T-cell (primary cell): ENCODE measurements at regions not wholly inside any gene's neighbourhood (a gene's known extent, or its start where the extent isn't known, plus 50 kb on each side); places are given as distances from the start of the nearest gene placed in this dataset.

Experiments used
- ATAC-seq, 4 experiments: fragments of 200-7000 bp in 3 of 4; fragments of 150-1000 bp in 1 of 4; cut with Tn5 transposase; replicated peaks in 1 of 4; 1 replicate in 3 of 4; 2 replicates in 1 of 4; pipeline ENCODE4 v1.10.0; 2021; ENCODE audit warnings: moderate library complexity in 3 of 4, mild to moderate bottlenecking in 2 of 4, moderate number of reproducible peaks in 1 of 4
- CTCF ChIA-PET, 2 donors: fragments of 300-600 bp; sonication (Branson Sonifier 250); formaldehyde crosslinking; loops; one replicate each; lab custom pipeline; 2022; ENCODE audit warnings: antibody characterized with exemption in 2 of 2; lab: Charles Lee
- POLR2A ChIA-PET, 2 donors: fragments of 300-600 bp; sonication (Branson Sonifier 250); formaldehyde crosslinking; loops; one replicate each; lab custom pipeline; 2022; ENCODE audit warnings: antibody characterized with exemption in 2 of 2; lab: Charles Lee
- DNase-seq, 35 experiments: peaks; one replicate each; pipeline versions ENCODE4 v3.0.0 to v3.0.0-alpha.2; 2013 to 2023
- H3K27ac ChIP-seq: one replicate; pipeline ENCODE4 v1.5.1; 2013; ENCODE audit warnings: low read length
- H3K27me3 ChIP-seq, 2 experiments: replicated peaks in 1 of 2; 1 replicate in 1 of 2; 2 replicates in 1 of 2; pipeline versions ENCODE4 v1.6.1 to v1.7.0; 2013; ENCODE audit warnings: low read length in 1 of 2, mixed read lengths in 1 of 2; ENCODE audit not compliant: control insufficient read depth in 2 of 2, insufficient read depth in 2 of 2; ENCODE audit errors: extremely low read depth in 1 of 2
- H3K36me3 ChIP-seq, 2 donors: 1 replicate in 1 of 2; 2 replicates in 1 of 2; pipeline versions ENCODE4 v1.6.1 to v1.7.0; 2013; ENCODE audit warnings: low read length in 1 of 2; ENCODE audit not compliant: control insufficient read depth in 2 of 2, insufficient read depth in 1 of 2; ENCODE audit errors: extremely low read depth in 1 of 2
- H3K4me1 ChIP-seq, 2 experiments: 1 replicate in 1 of 2; 2 replicates in 1 of 2; pipeline versions ENCODE4 v1.6.1 to v1.7.0; 2013; ENCODE audit warnings: low read length in 2 of 2, mixed read lengths in 1 of 2; ENCODE audit not compliant: insufficient read depth in 2 of 2, control insufficient read depth in 1 of 2; ENCODE audit errors: extremely low read depth in 1 of 2
- H3K4me3 ChIP-seq, 2 donors: 1 replicate in 1 of 2; 2 replicates in 1 of 2; pipeline versions ENCODE4 v1.5.1 to v1.7.0; 2013; ENCODE audit warnings: mild to moderate bottlenecking in 2 of 2, low read length in 1 of 2, moderate library complexity in 1 of 2; ENCODE audit not compliant: control insufficient read depth in 1 of 2; ENCODE audit errors: extremely low read depth in 1 of 2
- H3K9me3 ChIP-seq: 2 replicates; pipeline ENCODE4 v1.7.0; 2013
- H3K27ac Mint-ChIP-seq, 2 donors: one replicate each; pipeline ENCODE4 v1.8.0; 2020 to 2021; ENCODE audit warnings: mild to moderate bottlenecking in 2 of 2, mixed read lengths in 2 of 2
- H3K27me3 Mint-ChIP-seq, 2 donors: one replicate each; pipeline ENCODE4 v1.8.0; 2021 to 2022; ENCODE audit warnings: mixed read lengths in 2 of 2
- H3K36me3 Mint-ChIP-seq: one replicate; pipeline ENCODE4 v1.8.0; 2021; ENCODE audit warnings: mixed read lengths
- H3K4me1 Mint-ChIP-seq, 3 donors: one replicate each; pipeline ENCODE4 v1.8.0; 2020 to 2022; ENCODE audit warnings: mixed read lengths in 3 of 3, mild to moderate bottlenecking in 1 of 3
- H3K4me3 Mint-ChIP-seq, 3 donors: one replicate each; pipeline ENCODE4 v1.8.0; 2020 to 2022; ENCODE audit warnings: mild to moderate bottlenecking in 3 of 3, mixed read lengths in 3 of 3, moderate library complexity in 3 of 3
- H3K9me3 Mint-ChIP-seq, 3 donors: one replicate each; pipeline ENCODE4 v1.8.0; 2020 to 2022; ENCODE audit warnings: mixed read lengths in 3 of 3
- WGBS: methylation state at CpG from one replicate; pipeline ENCODE4 v1.1.5; 2013; ENCODE audit warnings: missing lambda C conversion rate; ENCODE audit not compliant: insufficient coverage; 5-methylcytosine and 5-hydroxymethylcytosine counted together

GRCh38 chr9:80503671-80504281, 932.0 kb downstream of the TLE4 start:
- H3K27me3 Mint-ChIP-seq = no peaks in the 10 kb centered on the region
- WGBS = no CpG with 5 or more reads among the region's 2 CpGs
- H3K27ac Mint-ChIP-seq = no peak overlapping the region
- Histone ChIP-seq H3K36me3 (no peaks in the 10 kb centered on the region), H3K27ac (no peak overlapping the region), H3K4me3 (no peak overlapping the region), H3K4me1 (no peaks in the 10 kb centered on the region), H3K9me3 (no peaks in the 10 kb centered on the region), H3K27me3 (no peaks in the 10 kb centered on the region)
- peaks cover 0 to 6% (median 0%) of the 10 kb centered on the region in 3 donors for H3K9me3 Mint-ChIP-seq
- CTCF ChIA-PET = no interaction called here
- no peaks in the 10 kb centered on the region for H3K36me3 Mint-ChIP-seq
- ATAC-seq (no peak), DNase-seq (no peak)
- no peak overlapping the region for H3K4me3 Mint-ChIP-seq
- H3K4me1 Mint-ChIP-seq = no peaks in the 10 kb centered on the region
- POLR2A ChIA-PET = no interaction called here

GRCh38 chr9:80502306-80502705, 930.5 kb downstream of the TLE4 start:
- ATAC-seq = no peak
- WGBS = no CpG with 5 or more reads among the region's 5 CpGs
- Histone ChIP-seq H3K4me3 (no peak overlapping the region), H3K27ac (no peak overlapping the region), H3K27me3 (no peaks in the 10 kb centered on the region), H3K9me3 (no peaks in the 10 kb centered on the region), H3K4me1 (no peaks in the 10 kb centered on the region), H3K36me3 (no peaks in the 10 kb centered on the region)
- Mint-ChIP-seq H3K9me3 (peaks cover 0 to 11% (median 4%) of the 10 kb centered on the region in 3 donors), H3K4me1 (no peaks in the 10 kb centered on the region), H3K27me3 (no peaks in the 10 kb centered on the region), H3K27ac (no peak overlapping the region), H3K4me3 (no peak overlapping the region), H3K36me3 (no peaks in the 10 kb centered on the region)
- CTCF ChIA-PET = interaction anchor here in 1 of 2 donors (0.6 kb wide), 1 partner anchor 1701 kb away, joined by 3 read pairs; no protein-coding TSS in a partner anchor
- POLR2A ChIA-PET = no interaction called here
- no peak for DNase-seq

GRCh38 chr9:80501635-80502034, 929.9 kb downstream of the TLE4 start:
- ATAC-seq (no peak), DNase-seq (no peak)
- WGBS = 60% methylated on average over 1 of the region's 3 CpGs
- Mint-ChIP-seq H3K27me3 (no peaks in the 10 kb centered on the region), H3K36me3 (no peaks in the 10 kb centered on the region), H3K9me3 (peaks cover 0 to 13% (median 6%) of the 10 kb centered on the region in 3 donors), H3K4me3 (no peak overlapping the region), H3K27ac (no peak overlapping the region), H3K4me1 (no peaks in the 10 kb centered on the region)
- H3K27ac ChIP-seq = no peak overlapping the region
- no peaks in the 10 kb centered on the region for H3K9me3 ChIP-seq
- no peaks in the 10 kb centered on the region for H3K4me1 ChIP-seq
- H3K4me3 ChIP-seq = no peak overlapping the region
- POLR2A ChIA-PET = no interaction called here
- H3K36me3 ChIP-seq = no peaks in the 10 kb centered on the region
- CTCF ChIA-PET = interaction anchor here in 1 of 2 donors (0.6 kb wide), 1 partner anchor 1700 kb away, joined by 3 read pairs; no protein-coding TSS in a partner anchor
- no peaks in the 10 kb centered on the region for H3K27me3 ChIP-seq

- Mint-ChIP-seq H3K36me3 (no peaks in the 10 kb centered on the region), H3K27ac (no peak overlapping the region), H3K27me3 (no peaks in the 10 kb centered on the region), H3K4me1 (no peaks in the 10 kb centered on the region), H3K4me3 (no peak overlapping the region), H3K9me3 (peaks cover 6 to 23% (median 6%) of the 10 kb centered on the region in 3 donors)
- H3K36me3 ChIP-seq = no peaks in the 10 kb centered on the region
- no peak for DNase-seq
- 68% methylated on average over 2 of the region's 4 CpGs for WGBS
- CTCF ChIA-PET = no interaction called here
- H3K4me1 ChIP-seq = no peaks in the 10 kb centered on the region
- H3K27me3 ChIP-seq = no peaks in the 10 kb centered on the region
- no peaks in the 10 kb centered on the region for H3K9me3 ChIP-seq
- no peak overlapping the region for H3K4me3 ChIP-seq
- H3K27ac ChIP-seq = no peak overlapping the region
- no peak for ATAC-seq
- POLR2A ChIA-PET = no interaction called here
Measured at GRCh38 chr9:80500300-80500699, 928.5 kb downstream of the TLE4 start.

GRCh38 chr9:80498001-80498555, 926.3 kb downstream of the TLE4 start:
- no peak overlapping the region for H3K27ac ChIP-seq

GRCh38 chr9:80496901-80497556, 925.3 kb downstream of the TLE4 start:
- Mint-ChIP-seq H3K4me3 (no peak overlapping the region), H3K36me3 (no peaks in the 10 kb centered on the region), H3K27ac (no peak overlapping the region), H3K4me1 (no peaks in the 10 kb centered on the region), H3K27me3 (no peaks in the 10 kb centered on the region), H3K9me3 (peaks cover 9 to 27% (median 12%) of the 10 kb centered on the region in 3 donors)
- H3K4me1 ChIP-seq = no peaks in the 10 kb centered on the region
- 82% methylated on average over 6 of the region's 12 CpGs for WGBS
- H3K4me3 ChIP-seq = no peak overlapping the region
- CTCF ChIA-PET = interaction anchor here in 1 of 2 donors (0.7 kb wide), 1 partner anchor 16 kb away, joined by 5 read pairs; no protein-coding TSS in a partner anchor
- no peak overlapping the region for H3K27ac ChIP-seq
- no peaks in the 10 kb centered on the region for H3K9me3 ChIP-seq
- no peaks in the 10 kb centered on the region for H3K36me3 ChIP-seq
- DNase-seq = no peak
- no peak for ATAC-seq
- POLR2A ChIA-PET = no interaction called here
- H3K27me3 ChIP-seq = no peaks in the 10 kb centered on the region

More at GRCh38 chr9:80498001-80498555, 926.3 kb downstream of the TLE4 start:
- H3K36me3 ChIP-seq = no peaks in the 10 kb centered on the region
- no peaks in the 10 kb centered on the region for H3K36me3 Mint-ChIP-seq
- no peak overlapping the region for H3K4me3 ChIP-seq
- no peaks in the 10 kb centered on the region for H3K27me3 Mint-ChIP-seq
- CTCF ChIA-PET = no interaction called here
- no peaks in the 10 kb centered on the region for H3K27me3 ChIP-seq
- H3K4me1 ChIP-seq = no peaks in the 10 kb centered on the region
- no peak for ATAC-seq
- H3K4me1 Mint-ChIP-seq = no peaks in the 10 kb centered on the region
- no peaks in the 10 kb centered on the region for H3K9me3 ChIP-seq
- H3K27ac Mint-ChIP-seq = no peak overlapping the region
- POLR2A ChIA-PET = no interaction called here
- no peak for DNase-seq
- WGBS = 91% methylated on average over 4 of the region's 6 CpGs
- no peak overlapping the region for H3K4me3 Mint-ChIP-seq
- H3K9me3 Mint-ChIP-seq = peaks cover 6 to 23% (median 12%) of the 10 kb centered on the region in 3 donors
